ENCODE measurements at regions not wholly inside any gene's neighbourhood (a gene's known extent, or its start where the extent isn't known, plus 50 kb on each side); places are given as distances from the start of the nearest gene placed in this dataset.

DNA sequence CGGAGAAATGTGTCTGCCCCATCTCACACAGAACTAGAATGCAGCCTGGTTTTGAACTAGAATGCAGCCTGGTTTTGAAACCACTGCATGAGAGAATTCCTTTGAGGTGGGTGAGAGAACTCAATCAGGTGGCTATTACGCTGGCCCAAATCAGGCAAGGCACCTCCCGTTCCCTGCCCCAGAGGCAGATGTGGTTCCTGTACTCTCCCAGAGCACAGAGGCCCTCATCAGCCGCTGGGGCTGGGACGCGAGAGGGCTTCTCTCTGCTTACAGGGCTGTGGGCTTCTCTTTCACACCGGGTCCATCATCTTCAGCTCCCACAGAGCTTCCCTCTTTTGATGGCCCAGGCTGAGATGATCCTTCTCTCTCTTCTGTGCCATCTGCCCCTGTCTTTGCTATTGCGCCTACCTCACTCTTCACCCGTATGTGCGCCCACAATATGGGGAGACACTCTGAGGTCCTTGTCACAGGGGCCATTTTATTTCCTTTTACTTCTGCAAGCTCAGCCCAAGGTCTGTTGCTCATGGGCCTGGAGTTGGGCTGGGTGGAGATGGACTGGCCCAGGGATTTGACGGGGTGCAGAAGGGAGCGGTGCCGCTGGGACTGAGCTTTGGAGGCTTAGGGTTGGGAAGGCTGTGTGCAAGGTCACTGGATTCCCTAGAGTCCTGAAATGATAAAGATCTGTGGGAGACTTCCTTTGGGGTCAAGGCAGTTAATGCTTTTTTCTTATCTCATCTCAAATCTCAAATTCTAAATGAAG is 84.4 kb upstream of the HS6ST1 start:
- DNase-seq = no peak

- no peak for DNase-seq
Observed at GRCh38 chr2:128403814-128404708, 85.4 kb upstream of the HS6ST1 start.

DNA sequence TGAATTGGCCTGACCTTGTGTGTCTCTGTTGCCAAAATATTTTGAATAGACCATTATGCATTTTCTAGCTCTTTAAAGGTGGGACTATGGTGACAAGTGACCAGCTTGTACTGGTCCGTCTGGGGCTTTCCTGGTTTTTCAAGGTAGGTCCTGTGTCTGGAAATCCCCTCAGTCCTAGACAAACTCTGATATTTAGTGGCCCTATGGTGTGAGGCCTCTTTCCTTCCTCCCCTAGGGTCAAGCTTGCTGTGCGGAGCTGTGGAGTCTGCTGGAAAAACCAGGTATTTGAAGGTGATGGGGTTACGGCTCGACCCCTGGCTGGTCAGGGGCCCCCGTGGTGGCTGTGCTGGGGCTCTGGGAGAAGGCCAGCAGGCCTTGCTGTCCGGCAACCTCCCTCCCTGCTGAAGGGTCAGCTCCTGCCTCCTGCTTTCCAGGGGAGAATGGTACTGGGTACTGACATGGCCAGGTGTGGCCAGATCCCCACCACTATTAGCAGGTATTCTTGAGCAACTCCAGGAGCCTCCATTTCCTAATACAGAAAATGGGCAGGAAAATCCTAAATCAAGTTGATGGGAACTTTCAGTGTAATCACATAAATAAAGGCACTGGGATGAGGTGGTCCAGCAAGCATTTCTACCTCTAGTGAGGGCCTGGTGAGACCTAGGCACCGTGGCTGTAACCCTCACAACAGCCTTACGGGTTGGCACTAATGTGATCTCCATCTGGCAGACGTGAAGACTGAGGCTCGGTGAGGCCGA is 86.2 kb upstream of the HS6ST1 start:
- DNase-seq = no peak

DNA sequence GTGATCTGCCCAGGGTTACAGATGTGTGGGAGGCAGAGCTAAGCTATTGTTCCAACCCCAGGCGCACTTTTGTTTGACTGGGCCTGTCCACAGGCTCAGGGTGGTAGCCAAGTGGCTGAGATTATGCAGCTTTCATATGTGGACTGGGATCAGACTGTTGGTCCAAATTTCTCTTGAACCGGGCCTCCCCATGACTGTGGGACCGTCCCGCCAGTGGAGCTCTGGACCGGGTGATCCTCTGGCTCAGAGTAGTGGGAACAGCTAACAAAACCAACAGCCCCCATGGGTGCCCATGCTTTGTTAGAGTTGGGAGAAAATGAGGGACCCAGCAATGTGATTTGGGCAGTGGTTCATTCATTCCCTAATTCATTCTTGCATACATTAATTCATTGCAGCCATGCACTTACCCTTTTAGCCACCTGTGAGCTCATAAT is 86.8 kb upstream of the HS6ST1 start:
- no peak for DNase-seq

DNA sequence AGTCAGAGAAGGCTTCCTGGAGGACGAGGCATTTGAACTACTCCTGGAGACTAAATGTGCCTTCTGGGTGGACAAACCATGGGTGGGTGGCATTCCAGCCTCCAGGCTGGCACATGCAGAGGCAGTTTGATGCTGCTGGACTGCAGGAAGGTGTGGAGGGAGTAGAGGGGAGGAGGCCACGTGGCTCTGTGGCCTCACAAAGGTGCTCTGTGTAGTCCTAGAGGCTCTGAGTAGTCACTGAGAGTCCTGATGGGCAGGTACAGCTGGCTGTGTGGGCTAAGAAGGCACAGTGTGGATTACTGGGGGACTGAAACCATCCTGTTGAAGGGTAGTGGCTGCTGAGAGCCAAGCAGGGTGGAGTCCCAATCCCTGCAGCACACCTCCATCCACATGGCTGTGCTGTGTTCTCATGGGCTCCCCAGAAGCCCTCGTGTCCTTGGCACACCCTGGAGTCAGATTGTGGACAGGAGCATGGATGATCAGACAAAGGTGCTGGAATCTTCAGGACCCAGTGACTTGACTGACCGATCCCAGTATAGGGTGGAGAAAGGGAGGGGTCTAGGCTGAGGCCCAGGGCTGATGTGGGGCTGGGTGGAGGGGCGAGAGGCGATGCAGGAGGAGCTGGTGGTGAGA is 87.4 kb upstream of the HS6ST1 start:
- DNase-seq = no peak

- DNase-seq = no peak
Observed at GRCh38 chr2:128406736-128407554, 88.3 kb upstream of the HS6ST1 start.

GRCh38 chr2:128408349-128409305 is 90.0 kb upstream of the HS6ST1 start:
- no peak for DNase-seq

- DNase-seq = no peak
Observed at GRCh38 chr2:128409326-128410034, 90.8 kb upstream of the HS6ST1 start.

- no peak for DNase-seq
Observed at GRCh38 chr2:128410035-128410757, 91.5 kb upstream of the HS6ST1 start.

DNA sequence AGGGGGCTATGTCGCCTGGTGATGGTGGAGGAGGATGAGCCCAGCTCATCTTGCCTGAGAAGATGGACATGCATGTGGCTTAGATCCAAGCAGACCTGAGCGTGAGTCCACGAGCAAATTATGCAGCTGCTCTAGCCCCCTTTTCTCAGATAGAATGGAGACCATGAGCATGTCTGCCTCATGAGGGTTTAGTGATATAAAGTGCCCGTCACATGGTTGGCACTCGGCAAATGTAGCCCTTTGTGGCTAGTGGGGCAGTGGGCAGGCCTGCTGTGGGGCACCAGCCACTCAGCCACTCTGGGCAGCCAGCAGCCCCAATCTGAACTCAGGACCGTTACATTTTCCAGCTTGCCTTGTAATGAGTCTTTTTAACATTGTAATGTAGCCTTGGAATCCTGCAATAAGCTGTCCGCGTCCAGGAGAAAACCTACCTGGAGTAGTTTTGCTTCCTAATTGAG is 92.1 kb upstream of the HS6ST1 start:
- DNase-seq = no peak

- DNase-seq = no peak
Observed at GRCh38 chr2:128411431-128411830, 92.8 kb upstream of the HS6ST1 start.

DNA sequence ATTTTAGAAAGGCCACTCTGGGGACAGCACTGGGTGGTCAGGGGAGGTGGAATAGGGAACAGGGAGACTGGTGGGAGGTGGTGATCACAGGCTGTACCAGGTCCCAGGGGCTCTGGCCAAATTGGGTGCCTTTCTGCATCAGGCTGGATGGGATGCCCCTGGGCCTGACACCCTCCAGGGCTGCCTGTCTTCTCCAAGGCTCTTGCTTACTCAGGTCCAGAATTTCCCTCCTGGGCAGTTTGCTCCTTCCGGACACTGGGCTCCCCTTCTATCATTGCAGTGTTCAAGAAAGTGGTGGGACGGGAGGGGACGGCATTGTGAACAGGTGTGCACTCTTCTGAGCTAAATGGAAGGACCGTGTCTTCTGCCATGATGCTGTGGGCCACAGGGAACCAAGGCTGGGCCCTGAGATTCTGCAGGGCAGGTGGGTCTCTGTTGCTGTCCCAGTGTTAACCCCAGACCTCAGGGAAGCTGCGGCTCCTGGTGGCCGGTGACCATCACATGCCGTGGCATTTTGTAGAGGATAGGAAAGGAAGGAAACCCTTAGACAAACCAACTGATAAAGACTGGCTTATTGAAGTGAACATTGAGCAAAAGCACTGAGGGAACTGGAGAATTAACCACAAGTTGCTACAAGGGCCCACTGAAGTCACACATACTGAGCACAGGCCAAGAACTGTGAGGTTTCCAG is 93.7 kb upstream of the HS6ST1 start:
- DNase-seq = no peak

- no peak for DNase-seq
Observed at GRCh38 chr2:128413014-128413717, 94.5 kb upstream of the HS6ST1 start.

- DNase-seq = no peak
Observed at GRCh38 chr2:128413718-128414341, 95.2 kb upstream of the HS6ST1 start.

DNA sequence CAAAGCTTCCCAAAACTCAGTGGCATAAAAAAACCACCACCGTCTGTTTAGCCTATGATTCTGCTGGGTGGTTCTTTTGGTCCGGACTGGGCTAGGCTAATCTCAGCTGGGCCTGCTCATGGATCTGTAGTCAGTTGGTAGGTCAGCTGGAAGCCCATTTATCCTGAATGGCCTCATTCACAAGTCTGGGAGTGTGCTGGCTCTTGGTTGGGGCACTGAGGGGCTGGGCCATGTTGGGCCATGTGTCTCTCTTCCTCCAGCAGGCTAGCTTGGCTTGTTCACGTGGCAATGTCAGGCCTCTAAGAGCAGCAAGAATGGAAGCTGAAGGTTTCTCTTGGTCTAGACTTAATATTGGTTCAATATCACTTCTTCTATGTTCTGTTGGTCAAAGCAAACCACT is 95.7 kb upstream of the HS6ST1 start:
- no peak for DNase-seq

DNA sequence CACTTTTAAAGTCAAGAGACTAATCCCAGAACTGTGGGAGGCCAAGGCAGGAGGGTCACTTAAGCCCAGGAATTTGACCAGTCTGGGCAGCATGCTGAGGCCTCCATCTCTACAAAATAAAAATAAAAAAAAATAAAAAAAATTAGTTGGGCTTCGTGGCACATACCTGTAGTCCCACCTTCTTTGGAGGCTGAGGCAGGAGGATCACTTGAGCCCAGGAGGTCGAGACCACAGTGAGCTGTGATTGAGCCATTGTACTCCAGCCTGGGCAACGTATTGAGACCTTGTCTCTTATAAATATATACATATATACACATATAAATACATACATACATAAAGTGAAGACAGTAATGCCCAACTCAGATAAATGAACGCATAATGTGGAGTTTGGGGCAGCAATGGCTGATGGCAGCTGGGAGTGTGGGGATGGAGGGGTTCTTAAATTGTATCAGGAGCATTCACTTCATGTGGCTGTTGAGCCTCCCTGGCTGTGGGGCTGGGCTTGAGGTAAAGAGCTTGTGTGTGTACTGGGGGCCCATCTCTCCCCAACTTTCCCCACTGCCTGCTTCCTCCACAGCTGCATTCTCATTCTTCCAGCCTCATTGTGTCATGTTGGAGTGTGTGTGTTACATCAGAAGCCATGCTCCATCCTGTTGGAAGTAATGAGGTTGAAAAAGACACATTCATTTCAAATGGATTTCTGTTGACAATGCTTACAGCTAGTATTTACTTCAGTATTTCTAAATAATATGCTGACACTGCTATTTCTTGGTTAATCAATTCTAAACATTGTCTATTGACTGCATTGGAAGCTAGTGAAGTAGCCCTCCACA is 96.5 kb upstream of the HS6ST1 start:
- DNase-seq = no peak

- no peak for DNase-seq
Observed at GRCh38 chr2:128415779-128416061, 97.1 kb upstream of the HS6ST1 start.
